ENCODE measurements at regions not wholly inside any gene's neighbourhood (a gene's known extent, or its start where the extent isn't known, plus 50 kb on each side); places are given as distances from the start of the nearest gene placed in this dataset.

DNA sequence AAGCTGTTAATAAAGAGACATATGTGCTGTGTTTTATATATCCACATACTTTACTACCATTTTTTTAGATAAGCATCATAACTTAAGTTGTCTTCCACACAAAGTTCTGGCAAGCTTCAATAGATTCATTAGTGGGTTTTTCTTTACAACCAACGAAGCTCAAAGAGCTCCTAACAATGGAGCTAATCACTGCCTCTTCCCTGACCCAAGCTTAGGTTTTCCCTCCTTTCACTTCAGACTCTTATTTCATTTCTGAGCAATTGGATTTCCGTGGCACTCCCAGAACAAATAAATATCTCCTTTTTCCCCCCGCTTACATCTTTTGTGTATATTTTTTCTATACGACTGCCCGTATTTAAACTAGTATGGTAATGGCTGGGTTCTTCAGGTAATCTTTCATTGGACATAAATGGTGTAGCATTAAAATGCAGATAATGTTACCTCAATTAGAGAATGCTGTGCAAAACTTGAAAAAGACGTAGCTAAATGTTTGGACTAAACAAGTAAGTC is 275.5 kb upstream of the TMEM161B start:
- Histone ChIP-seq H2AFZ (replicated peaks; ENCODE audit: low read length, poor library complexity) (no peak overlapping the region), H3K36me3 (ENCODE audit: control insufficient read depth, insufficient read depth, low read length) (no peaks in the 10 kb centered on the region), H3K27ac (ENCODE audit: insufficient read depth, low read length) (no peak overlapping the region), H2BK5ac (ENCODE audit: low read depth, low read length, poor library complexity, severe bottlenecking) (no peak overlapping the region), H3K4me1 (ENCODE audit: control insufficient read depth, insufficient read depth, low read length) (no peaks in the 10 kb centered on the region), H2BK20ac (ENCODE audit: low read depth, low read length) (no peak overlapping the region), H3K9me3 (ENCODE audit: control insufficient read depth, insufficient read depth, low read length) (no peaks in the 10 kb centered on the region), H3K18ac (ENCODE audit: low read depth, low read length) (no peak overlapping the region), H3K14ac (replicated peaks; ENCODE audit: low read depth, low read length) (no peak overlapping the region), H3K9ac (ENCODE audit: low read depth, low read length) (no peak overlapping the region), H4K91ac (ENCODE audit: insufficient read depth, low read depth, low read length) (no peak overlapping the region), H3K23ac (ENCODE audit: low read depth, low read length) (no peak overlapping the region), H3K79me1 (ENCODE audit: low read depth in 1 of 2, low read length in 2 of 2) (no peaks in the 10 kb centered on the region), H2BK15ac (ENCODE audit: low read depth, low read length) (no peak overlapping the region), H3K4ac (ENCODE audit: low read depth, low read length) (no peak overlapping the region), H3K4me2 (ENCODE audit: low read depth, low read length) (no peak overlapping the region), H4K20me1 (ENCODE audit: insufficient read depth, low read length) (no peaks in the 10 kb centered on the region), H3K4me3 (ENCODE audit: insufficient read depth, low read depth, low read length) (no peak overlapping the region), H2AK9ac (replicated peaks; ENCODE audit: low read depth, low read length, poor library complexity) (no peak overlapping the region), H3K9me1 (ENCODE audit: insufficient read depth, low read length) (no peaks in the 10 kb centered on the region), H2AK5ac (ENCODE audit: low read depth, low read length) (no peak overlapping the region), H3K56ac (ENCODE audit: extremely low read depth, insufficient read depth, low read length) (no peak overlapping the region), H4K8ac (ENCODE audit: low read depth in 2 of 2, low read length in 2 of 2) (no peak overlapping the region), H4K5ac (ENCODE audit: low read depth, low read length) (no peak overlapping the region), H2BK120ac (ENCODE audit: low read depth, low read length) (no peak overlapping the region), H3K27me3 (ENCODE audit: control insufficient read depth, insufficient read depth, low read length) (no peaks in the 10 kb centered on the region)
- DNase-seq = no peak
- POLR2A ChIA-PET (ENCODE audit: unreplicated experiment) = no interaction called here
- CTCF ChIA-PET = no interaction called here
- no CpG with 5 or more reads among the region's 6 CpGs for WGBS, 2 experiments (ENCODE audit: extremely low coverage in 2 of 2, insufficient read length in 1 of 2)
- ATAC-seq (ENCODE audit: low read depth) = no peak
- no TSS peak for BruUV-seq (replicated peaks)
- no peak for TF ChIP-seq RFX5 (IDR thresholded peaks at IDR 0.05; ENCODE audit: low read depth, low read length)
- no peak for TF ChIP-seq POLR2A (IDR thresholded peaks at IDR 0.05; ENCODE audit: low read depth, low read length)
- TF ChIP-seq MXI1 (IDR thresholded peaks at IDR 0.05; ENCODE audit: borderline replicate concordance, low read depth, low read length) = no peak
- TF ChIP-seq, protein P1, sequence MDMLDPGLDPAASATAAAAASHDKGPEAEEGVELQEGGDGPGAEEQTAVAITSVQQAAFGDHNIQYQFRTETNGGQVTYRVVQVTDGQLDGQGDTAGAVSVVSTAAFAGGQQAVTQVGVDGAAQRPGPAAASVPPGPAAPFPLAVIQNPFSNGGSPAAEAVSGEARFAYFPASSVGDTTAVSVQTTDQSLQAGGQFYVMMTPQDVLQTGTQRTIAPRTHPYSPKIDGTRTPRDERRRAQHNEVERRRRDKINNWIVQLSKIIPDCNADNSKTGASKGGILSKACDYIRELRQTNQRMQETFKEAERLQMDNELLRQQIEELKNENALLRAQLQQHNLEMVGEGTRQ (IDR thresholded peaks at IDR 0.05; ENCODE audit: low read depth, low read length) = no peak
- dilution Hi-C loops (cut with HindIII; ENCODE audit: low sequenced_read_pairs, unreplicated experiment) (no loop called here), in situ Hi-C loops (cut with MboI; ENCODE audit: low sequenced_read_pairs) (no loop called here), intact Hi-C loops (cut with micrococcal nuclease) (no loop called here)

Data from IMR-90 (cell line).